ENCODE measurements at regions not wholly inside any gene's neighbourhood (a gene's known extent, or its start where the extent isn't known, plus 50 kb on each side); places are given as distances from the start of the nearest gene placed in this dataset.

DNA sequence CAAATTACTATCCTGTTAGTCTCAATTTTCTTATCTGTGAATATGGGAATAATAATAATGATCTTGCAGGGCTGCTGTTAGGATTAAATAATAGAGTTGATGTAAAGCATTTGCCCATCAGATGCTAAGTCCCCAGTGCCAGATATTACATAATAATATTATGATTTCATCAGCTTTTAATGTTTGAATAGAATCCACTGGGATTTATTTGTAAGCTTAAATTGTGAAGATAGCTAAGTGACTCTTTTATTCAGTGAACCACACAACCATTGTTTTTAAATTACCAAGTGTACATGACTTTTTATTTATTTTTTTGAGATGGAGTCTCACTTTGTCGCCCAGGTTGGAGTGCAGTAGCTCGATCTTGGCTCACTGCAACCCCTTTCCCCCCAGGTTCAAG lies 510.3 kb upstream of the DPP6 start:
- TF ChIP-seq, protein P1, sequence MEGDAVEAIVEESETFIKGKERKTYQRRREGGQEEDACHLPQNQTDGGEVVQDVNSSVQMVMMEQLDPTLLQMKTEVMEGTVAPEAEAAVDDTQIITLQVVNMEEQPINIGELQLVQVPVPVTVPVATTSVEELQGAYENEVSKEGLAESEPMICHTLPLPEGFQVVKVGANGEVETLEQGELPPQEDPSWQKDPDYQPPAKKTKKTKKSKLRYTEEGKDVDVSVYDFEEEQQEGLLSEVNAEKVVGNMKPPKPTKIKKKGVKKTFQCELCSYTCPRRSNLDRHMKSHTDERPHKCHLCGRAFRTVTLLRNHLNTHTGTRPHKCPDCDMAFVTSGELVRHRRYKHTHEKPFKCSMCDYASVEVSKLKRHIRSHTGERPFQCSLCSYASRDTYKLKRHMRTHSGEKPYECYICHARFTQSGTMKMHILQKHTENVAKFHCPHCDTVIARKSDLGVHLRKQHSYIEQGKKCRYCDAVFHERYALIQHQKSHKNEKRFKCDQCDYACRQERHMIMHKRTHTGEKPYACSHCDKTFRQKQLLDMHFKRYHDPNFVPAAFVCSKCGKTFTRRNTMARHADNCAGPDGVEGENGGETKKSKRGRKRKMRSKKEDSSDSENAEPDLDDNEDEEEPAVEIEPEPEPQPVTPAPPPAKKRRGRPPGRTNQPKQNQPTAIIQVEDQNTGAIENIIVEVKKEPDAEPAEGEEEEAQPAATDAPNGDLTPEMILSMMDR (conservative IDR thresholded peaks at IDR 0.05; ENCODE audit: low read length), result no peak
- no peak for TF ChIP-seq EZH2phosphoT487 (IDR thresholded peaks at IDR 0.05; ENCODE audit: borderline replicate concordance, low read depth, low read length)
